NCI-H748 (cell line): ENCODE measurements at regions not wholly inside any gene's neighbourhood (a gene's known extent, or its start where the extent isn't known, plus 50 kb on each side); places are given as distances from the start of the nearest gene placed in this dataset.
A peak's percentile ranks its signal among the peaks of the same experiment; 100 is the strongest.
"Not testable (repeated sequence)": the region's sequence is repeated elsewhere in the genome, so short reads cannot be mapped to it uniquely, and the experiment has no call there.

Experiments
- DNase-seq: peaks from one replicate; lab custom pipeline; 2025; ENCODE audit not compliant: unreplicated experiment; lab: John Stamatoyannopoulos, UW

DNA sequence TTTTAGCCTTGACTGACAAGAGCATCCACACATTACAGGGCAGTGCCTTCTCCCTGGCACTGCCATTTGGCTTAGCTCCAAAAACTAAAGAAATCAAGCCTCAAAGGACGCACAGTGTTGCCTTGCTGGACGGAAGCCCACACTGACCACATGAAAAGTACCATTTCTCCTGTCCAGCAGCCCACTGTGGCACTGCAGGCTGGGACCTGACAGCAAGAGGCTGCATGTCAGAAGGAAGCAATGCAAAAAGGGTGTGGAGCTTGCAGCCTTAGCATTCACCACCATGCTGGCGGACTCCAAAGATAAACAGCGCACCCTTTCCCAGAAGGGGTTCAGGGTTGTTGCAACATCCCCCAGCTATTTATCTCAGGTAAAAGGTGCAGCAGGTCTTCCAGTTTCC is 109.3 kb upstream of the BMAL1 start:
- DNase-seq: no peak

- DNase-seq: no peak
Observed at GRCh38 chr11:13169709-13170108, 107.9 kb upstream of the BMAL1 start.

DNA sequence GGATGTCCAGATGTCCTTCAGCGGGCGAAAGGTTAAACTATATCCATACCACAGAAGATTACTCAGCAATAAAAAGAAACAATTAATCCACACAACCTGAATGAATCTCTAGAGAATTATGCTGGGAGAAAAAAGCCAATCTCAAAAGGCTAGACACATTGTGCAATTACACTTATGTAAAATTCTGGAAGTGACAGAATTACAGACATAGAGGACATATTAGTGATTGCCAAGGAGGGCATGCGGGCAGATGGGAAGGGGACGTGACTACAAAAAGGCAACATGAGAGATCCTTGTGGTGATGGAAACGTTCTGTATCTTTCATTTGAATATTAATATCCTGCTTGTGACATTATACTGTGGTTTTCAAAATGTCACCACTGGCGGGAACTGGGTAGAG is 103.5 kb upstream of the BMAL1 start:
- DNase-seq: no peak

DNA sequence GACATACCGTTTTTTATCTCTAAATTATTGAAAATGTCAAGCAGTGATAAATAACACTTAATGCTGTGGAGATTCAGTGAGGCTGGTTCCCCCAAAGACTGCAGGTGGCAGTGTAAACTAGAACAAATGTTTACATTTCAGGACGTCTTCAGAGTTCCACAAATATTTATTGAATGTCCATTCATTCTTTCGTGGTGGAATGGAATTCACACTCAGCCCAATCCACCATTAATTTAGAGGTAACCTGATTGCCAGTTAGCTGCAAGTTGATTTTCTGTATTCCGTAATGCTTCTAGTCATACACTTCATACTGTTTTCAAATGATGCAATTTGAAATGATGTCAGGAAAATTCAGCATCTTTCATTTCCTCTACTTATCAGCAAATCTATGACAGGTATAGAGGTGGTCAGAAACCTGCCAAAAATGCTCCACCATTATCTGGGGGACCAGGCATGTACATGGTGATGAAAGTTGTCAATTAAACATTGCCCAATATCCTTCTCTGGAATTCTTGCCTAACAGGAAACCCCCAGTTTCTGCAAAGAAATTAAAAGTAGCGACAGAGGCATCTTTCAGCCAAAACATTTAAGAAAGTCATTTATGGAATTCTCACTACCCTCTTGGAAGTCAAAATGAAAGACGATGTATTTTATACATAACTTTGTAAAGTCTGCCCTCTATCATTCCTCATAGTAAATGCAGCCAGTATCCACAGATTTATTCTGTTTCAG is 94.3 kb upstream of the BMAL1 start:
- peak; percentile 74 for DNase-seq

DNA sequence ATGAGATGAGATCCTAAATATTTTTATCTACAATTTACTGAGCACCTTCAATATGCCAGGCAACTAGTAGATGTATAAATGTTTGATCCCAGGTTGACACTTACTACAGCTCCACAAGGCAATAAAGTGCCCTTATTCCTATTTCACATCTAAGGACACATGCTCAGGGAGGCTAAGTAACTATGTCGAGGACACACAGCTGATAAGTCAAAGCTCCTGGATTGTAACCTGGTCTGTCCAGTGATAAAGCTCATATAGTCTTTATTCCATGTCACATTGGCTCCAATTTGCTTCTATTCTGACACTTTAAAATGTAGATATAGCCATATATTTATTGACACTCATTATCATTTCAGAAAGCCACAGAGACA is 93.8 kb upstream of the BMAL1 start:
- no peak for DNase-seq

GRCh38 chr11:13184295-13184794 is 93.2 kb upstream of the BMAL1 start:
- DNase-seq: no peak

- no peak for DNase-seq
Observed at GRCh38 chr11:13188179-13188578, 89.4 kb upstream of the BMAL1 start.

GRCh38 chr11:13189561-13190426 is 87.8 kb upstream of the BMAL1 start:
- no peak for DNase-seq

DNA sequence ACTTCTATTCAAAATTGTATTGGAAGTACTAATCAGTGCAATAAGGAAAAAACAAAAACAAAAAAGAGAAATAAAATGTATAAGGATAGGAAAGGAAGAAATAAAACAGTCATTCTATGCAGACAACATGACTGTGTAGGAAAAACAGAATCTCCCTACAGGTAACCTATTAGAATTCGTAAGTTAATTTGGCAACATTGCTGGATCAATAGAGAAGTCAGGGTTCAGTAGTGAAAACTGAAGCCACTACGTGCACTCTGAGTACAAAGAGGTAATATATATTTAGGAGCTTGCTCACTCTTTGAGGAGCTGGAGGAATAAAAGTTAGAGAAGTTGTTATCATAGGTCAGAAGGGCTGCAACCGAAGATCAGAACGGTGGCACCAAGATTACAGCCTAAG is 84.0 kb upstream of the BMAL1 start:
- no peak for DNase-seq

GRCh38 chr11:13197374-13197773 is 80.2 kb upstream of the BMAL1 start:
- DNase-seq: not testable (repeated sequence)

DNA sequence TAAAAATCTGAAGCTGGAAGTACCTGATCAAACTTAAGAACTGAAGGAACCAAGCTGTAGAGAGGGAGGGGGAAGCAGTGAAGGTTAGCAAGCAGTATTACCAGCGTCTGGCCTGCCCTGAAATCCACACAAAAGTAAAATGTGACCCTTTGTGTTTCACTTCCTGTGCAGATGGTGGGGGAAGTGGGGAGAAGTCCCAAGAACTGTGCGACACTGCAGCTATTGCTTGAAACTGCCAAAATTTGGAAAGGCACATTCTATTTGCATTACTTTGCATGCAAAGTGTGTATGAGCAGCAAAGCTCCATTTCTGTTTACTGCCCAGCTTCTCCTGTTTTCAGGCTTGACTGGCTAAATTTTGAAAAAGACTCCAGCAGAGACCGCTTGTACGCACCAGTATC is 72.1 kb upstream of the BMAL1 start:
- DNase-seq: no peak

- no peak for DNase-seq
Observed at GRCh38 chr11:13206086-13206640, 71.4 kb upstream of the BMAL1 start.

DNA sequence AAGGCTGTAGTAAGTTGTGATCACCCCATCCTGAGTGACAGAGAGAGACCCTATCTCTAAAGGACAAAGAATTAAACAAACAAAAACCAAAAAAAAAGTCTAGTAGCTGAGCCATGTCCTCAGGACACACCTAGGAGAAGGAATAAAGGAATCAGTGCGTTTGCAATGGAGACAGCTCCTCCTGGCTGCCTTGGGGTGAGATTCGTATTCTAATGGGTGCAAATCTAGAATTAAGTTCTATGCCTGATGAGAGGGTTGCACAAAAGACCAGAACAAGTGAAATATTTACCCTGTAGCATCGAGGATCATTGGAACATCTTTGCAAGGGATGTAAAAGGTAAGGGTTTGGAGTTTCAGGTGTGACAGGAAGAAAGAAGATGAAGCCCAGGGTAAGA is 70.3 kb upstream of the BMAL1 start:
- DNase-seq: peak; percentile 24

DNA sequence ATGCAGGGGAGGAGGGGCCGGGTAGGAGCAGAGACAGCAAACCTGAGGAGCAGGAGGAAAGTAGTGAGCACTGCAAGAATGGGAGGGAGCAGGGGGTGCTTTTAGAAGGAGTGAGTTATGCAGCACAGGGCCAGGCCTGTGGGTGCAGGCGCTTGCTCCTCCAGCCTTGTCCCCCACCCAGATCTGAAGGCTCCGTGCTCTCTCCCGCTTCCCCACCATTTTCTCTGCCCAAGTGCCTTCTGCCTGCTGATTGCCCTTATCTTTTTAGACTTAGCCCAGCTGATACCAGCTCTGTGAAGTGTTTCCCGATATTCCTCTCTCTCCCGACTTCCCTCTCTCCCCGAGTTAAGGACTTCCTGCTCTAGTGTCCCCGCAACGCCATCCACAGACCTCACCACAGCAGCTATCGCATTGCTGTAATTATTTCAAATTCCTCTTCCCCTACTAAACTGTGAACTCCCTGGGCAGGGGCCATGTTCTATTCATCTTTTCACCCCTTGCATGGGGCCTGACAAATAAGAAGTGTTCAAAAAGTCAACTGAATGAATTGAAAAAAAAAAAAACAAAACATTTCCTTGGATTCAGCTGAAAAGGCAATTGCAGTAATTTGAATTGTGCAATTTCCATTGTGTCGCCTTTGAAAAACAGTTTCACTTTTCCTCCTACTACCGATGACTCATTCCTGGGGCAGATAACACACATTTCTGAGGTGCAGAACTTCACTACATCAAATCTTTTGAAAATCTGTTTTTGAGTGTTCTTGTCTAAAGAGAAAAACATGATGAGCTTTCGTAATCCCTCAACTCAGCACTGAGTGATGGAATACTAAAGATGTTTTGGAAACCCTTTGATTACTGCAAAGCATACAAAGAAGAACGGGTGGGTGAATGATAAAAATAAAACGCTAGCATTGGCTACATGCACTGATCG is 69.7 kb upstream of the BMAL1 start:
- peak; percentile 54 for DNase-seq

DNA sequence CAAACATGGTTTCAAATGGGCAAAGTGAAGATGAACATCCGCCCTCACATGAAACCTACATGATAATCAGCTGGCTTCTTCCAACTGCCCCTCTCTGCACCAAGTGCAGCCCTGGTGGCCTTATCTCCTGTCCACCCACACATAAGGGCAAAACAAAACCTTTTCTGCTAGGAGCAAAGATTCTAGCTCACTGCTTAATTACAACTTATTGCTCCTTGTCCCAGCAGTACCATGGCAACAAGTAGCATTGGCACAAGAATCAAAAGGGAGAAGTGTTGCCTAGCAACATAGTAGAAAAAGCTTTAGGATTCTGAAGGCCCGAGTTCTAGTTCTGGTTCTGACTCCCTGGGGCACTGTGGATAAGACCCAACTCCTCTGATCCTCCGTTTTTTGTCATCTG is 68.7 kb upstream of the BMAL1 start:
- DNase-seq: peak; percentile 42

DNA sequence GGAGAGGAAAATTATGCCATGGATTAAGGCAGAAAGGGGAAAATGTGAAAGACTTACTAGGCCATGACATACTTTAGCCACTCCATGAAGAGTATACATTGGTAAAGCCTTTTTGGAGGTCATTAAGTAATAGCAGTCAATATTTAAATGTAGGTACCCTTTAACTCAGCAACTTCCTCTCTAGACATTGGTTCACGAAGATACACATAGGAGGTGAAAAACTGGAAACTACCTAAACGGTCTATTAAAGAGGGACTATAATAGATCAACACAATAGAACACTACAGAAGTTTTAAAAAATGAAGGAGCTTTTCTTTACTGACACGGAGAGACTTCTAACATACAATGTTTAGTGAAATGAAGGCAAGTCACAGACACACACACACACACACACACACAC is 68.2 kb upstream of the BMAL1 start:
- DNase-seq: no peak

DNA sequence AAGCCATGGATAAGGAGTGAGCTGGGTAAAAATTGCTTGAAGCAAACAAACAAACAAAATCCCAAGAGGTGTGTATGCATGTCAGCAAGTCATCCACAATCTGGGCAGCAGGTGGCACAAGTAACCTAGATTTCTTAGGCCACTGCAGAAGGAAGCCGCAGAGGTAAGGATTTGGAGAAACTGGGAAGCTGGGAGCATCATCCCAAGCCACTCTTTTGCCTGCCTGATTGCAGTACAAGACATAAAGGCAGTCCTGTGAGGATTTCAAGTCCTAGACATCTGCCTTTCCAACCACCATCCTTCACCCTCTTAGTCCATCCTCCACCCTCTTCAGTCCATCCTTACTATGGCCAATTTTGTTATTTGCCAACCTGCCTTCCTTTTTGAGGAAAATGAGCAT is 67.2 kb upstream of the BMAL1 start:
- peak; percentile 75 for DNase-seq

GRCh38 chr11:13214276-13214675 is 63.3 kb upstream of the BMAL1 start:
- DNase-seq: no peak

GRCh38 chr11:13215149-13215548 is 62.4 kb upstream of the BMAL1 start:
- no peak for DNase-seq

DNA sequence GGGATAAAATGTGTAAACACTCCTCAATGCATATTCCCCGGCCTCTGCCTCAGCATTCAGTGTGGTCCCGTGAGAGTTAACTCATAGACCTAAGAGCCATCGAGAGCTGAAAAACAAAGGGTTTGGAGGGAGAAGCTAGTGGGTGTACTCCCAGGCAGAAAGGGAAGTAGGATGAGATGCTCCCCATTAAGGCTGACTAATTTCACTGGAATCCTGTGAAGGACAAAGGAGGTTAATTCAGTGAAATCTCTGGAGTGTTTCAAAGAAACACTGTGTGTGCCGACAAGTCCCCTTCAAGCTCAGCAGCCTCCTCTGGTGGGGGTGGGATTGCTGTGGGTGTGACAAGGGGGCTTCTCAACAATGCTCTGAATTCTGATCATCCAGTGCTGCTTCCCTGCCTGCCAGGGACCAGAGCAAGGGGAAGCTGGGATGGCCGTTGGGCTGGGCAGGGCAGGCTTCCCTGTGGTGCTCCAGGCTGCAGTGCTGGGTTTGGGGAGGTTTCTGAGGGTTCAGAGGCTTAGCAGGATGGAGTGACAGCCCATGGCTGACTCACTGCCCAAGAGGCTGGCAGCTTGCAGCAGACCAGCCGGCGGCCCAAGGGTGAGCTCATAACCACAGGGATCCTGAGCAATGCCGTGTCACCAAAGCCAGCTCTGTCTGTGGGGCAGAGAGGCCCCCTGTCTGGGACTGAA is 61.4 kb upstream of the BMAL1 start:
- DNase-seq: no peak
